K562 (cell line): ENCODE measurements at regions not wholly inside any gene's neighbourhood (a gene's known extent, or its start where the extent isn't known, plus 50 kb on each side); places are given as distances from the start of the nearest gene placed in this dataset.

Source experiments
- ATAC-seq: fragments of 200-7000 bp; cut with Tn5 transposase; 3 replicates; pipeline ENCODE4 v1.9.1; 2020; ENCODE audit warnings: moderate library complexity
- BruUV-seq: library from RNA; stranded (reverse); fragments of 400-500 nt; replicated peaks from 2 replicates; lab custom pipeline; 2021; lab: Mats Ljungman, UMichigan
- CTCF ChIA-PET: fragments of 300-600 bp; formaldehyde crosslinking; extraction: SDS; loops from one replicate; lab custom pipeline; 2021; ENCODE audit warnings: low intra/inter-chr PET ratio; lab: Yijun Ruan, JAX
- POLR2A ChIA-PET: fragments of 300-600, 350-650 bp; sonication (Branson Sonifier 250); formaldehyde crosslinking; extraction: SDS; loops from one replicate; lab custom pipeline; 2021; ENCODE audit warnings: antibody characterized with exemption, inconsistent platforms; lab: Yijun Ruan, JAX
- DNase-seq, 4 experiments: peaks; one replicate each; pipeline versions ENCODE4 v3.0.0 to v3.0.0-alpha.2; 2011 to 2018; ENCODE audit warnings: low spot score in 3 of 4, mixed read lengths in 3 of 4; ENCODE audit errors: extremely low read depth in 1 of 4
- FAIRE-seq: peaks from 2 replicates; lab custom pipeline; 2011; peaks lifted over from hg19 to GRCh38; lab: Jason Lieb, UNC
- H2AFZ ChIP-seq: 2 replicates; pipeline ENCODE4 v1.6.0; 2011; ENCODE audit warnings: low read depth, low read length, control low read depth, inconsistent platforms
- H3K27ac ChIP-seq: fragments of 200-600 bp; 3 replicates; pipeline ENCODE4 v1.8.0; 2011; ENCODE audit warnings: low read depth, mild to moderate bottlenecking, control low read depth, inconsistent platforms, low read length, moderate library complexity, mixed read lengths; ENCODE audit errors: extremely low read depth
- H3K27me3 ChIP-seq, 2 experiments: fragments of 300-600 bp in 1 of 2; 2 replicates in 1 of 2; 3 replicates in 1 of 2; pipeline versions ENCODE4 v1.6.0 to v1.8.0; 2011; ENCODE audit warnings: inconsistent platforms in 2 of 2, low read length in 2 of 2, mild to moderate bottlenecking in 1 of 2, mixed read lengths in 1 of 2, moderate library complexity in 1 of 2; ENCODE audit not compliant: control insufficient read depth in 2 of 2, insufficient read depth in 2 of 2
- H3K36me3 ChIP-seq: fragments of 300-600 bp; 3 replicates; pipeline ENCODE4 v1.8.0; 2011; ENCODE audit warnings: mild to moderate bottlenecking, low read length, inconsistent platforms; ENCODE audit not compliant: control insufficient read depth, insufficient read depth
- H3K4me1 ChIP-seq, 2 experiments: fragments of 200-600 bp in 1 of 2; replicated peaks in 1 of 2; 2 replicates in 1 of 2; 3 replicates in 1 of 2; pipeline versions ENCODE4 v1.5.1 to v1.8.0; 2011; ENCODE audit warnings: inconsistent platforms in 2 of 2, low read length in 2 of 2, mild to moderate bottlenecking in 1 of 2, mixed read lengths in 1 of 2, moderate library complexity in 1 of 2; ENCODE audit not compliant: control insufficient read depth in 2 of 2, insufficient read depth in 2 of 2
- H3K4me2 ChIP-seq: 2 replicates; pipeline ENCODE4 v1.6.1; 2011; ENCODE audit warnings: low read length, control low read depth, inconsistent platforms, mixed read lengths; ENCODE audit not compliant: insufficient read depth
- H3K4me3 ChIP-seq: fragments of 200-600 bp; sonication (generic), shearing (Covaris generic); 2 replicates; pipeline ENCODE4 v1.5.1; 2016; ENCODE audit warnings: control low read depth, inconsistent platforms
- H3K79me2 ChIP-seq: fragments of 200-600 bp; 3 replicates; pipeline ENCODE4 v1.8.0; 2011; ENCODE audit warnings: low read length, inconsistent platforms; ENCODE audit not compliant: control insufficient read depth, insufficient read depth
- H3K9ac ChIP-seq, 2 experiments: 2 replicates each; pipeline versions ENCODE4 v1.6.0 to v1.6.1; 2011; ENCODE audit warnings: low read depth in 2 of 2, low read length in 2 of 2, control low read depth in 1 of 2, inconsistent platforms in 1 of 2, mild to moderate bottlenecking in 1 of 2, mixed read lengths in 1 of 2; ENCODE audit not compliant: insufficient read depth in 1 of 2
- H3K9me1 ChIP-seq: one replicate; pipeline ENCODE4 v1.6.0; 2011; ENCODE audit warnings: inconsistent platforms, mild to moderate bottlenecking, low read length, moderate library complexity; ENCODE audit not compliant: control insufficient read depth, insufficient read depth
- H3K9me3 ChIP-seq: replicated peaks from 2 replicates; pipeline ENCODE4 v1.5.1; 2011; ENCODE audit warnings: low read depth, low read length, inconsistent platforms; ENCODE audit not compliant: control insufficient read depth, insufficient read depth
- H4K20me1 ChIP-seq: replicated peaks from 2 replicates; pipeline ENCODE4 v1.6.1; 2011; ENCODE audit warnings: low read length, inconsistent platforms, mixed read lengths; ENCODE audit not compliant: control insufficient read depth, insufficient read depth
- BRF1 ChIP-seq: IDR thresholded peaks from 3 replicates; pipeline ENCODE4 v1.6.1; 2011; ENCODE audit warnings: borderline replicate concordance, mild to moderate bottlenecking; ENCODE audit not compliant: insufficient read length; ENCODE audit errors: extremely low read depth
- CEBPZ ChIP-seq: fragments of 150-350 bp; IDR thresholded peaks from 2 replicates; pipeline ENCODE4 v1.6.1; 2014; ENCODE audit warnings: low read depth, mild to moderate bottlenecking, low read length, borderline replicate concordance
- DLX4 ChIP-seq: fragments of 250-450 bp; sonication (Bioruptor Pico); IDR thresholded peaks from 2 replicates; pipeline ENCODE4 v1.6.1; 2021; ENCODE audit warnings: mild to moderate bottlenecking
- GTF2B ChIP-seq: IDR thresholded peaks from 2 replicates; pipeline ENCODE4 v1.6.1; 2011; ENCODE audit not compliant: insufficient read length; ENCODE audit errors: extremely low read depth
- HIVEP1 ChIP-seq: fragments of 250-450 bp; sonication (Bioruptor Pico); IDR thresholded peaks from 2 replicates; pipeline ENCODE4 v1.4.0; 2020; ENCODE audit warnings: mild to moderate bottlenecking
- MAFK ChIP-seq: IDR thresholded peaks from 2 replicates; pipeline ENCODE4 v1.6.1; 2011; ENCODE audit warnings: low read length, improper control_type of control experiment
- NCOA4 ChIP-seq: fragments of 450-650 bp; IDR thresholded peaks from 2 replicates; pipeline ENCODE4 v1.6.1; 2018; ENCODE audit warnings: mild to moderate bottlenecking; ENCODE audit not compliant: partially characterized antibody
- POLR2A ChIP-seq: fragments of 450-650 bp; conservative IDR thresholded peaks from 2 replicates; pipeline ENCODE4 v1.6.1; 2016
- RBFOX2 ChIP-seq: fragments of 200-400 bp; formaldehyde crosslinking; IDR thresholded peaks from 2 replicates; pipeline ENCODE4 v1.6.1; 2017; ENCODE audit warnings: low read depth, mild to moderate bottlenecking, low read length, moderate library complexity
- ZNF232 ChIP-seq: sonication (generic); formaldehyde crosslinking; IDR thresholded peaks from 2 replicates; pipeline ENCODE4 v1.8.0; 2022; ENCODE audit warnings: mild to moderate bottlenecking, missing genetic modification reagents
- ZNF75A ChIP-seq: fragments of 450-650 bp; formaldehyde crosslinking; IDR thresholded peaks from 2 replicates; pipeline ENCODE4 v1.4.0; 2020; ENCODE audit warnings: mild to moderate bottlenecking
- ZNF785 ChIP-seq: fragments of 250-450 bp; sonication (Bioruptor Pico); IDR thresholded peaks from 2 replicates; pipeline ENCODE4 v1.4.0; 2020; ENCODE audit warnings: mild to moderate bottlenecking
- in situ Hi-C: fragments of 300-500 bp; cut with MboI; formaldehyde crosslinking; loops from 4 replicates; pipeline ENCODE4 v1.15.0; 2018; ENCODE audit warnings: inconsistent platforms, mixed read lengths
- intact Hi-C: fragments of 100-400 bp; cut with micrococcal nuclease; formaldehyde crosslinking; loops from 2 replicates; pipeline ENCODE4 v1.14.2; 2022
- TF ChIP-seq, protein P1 (sequence below): fragments of 450-650 bp; IDR thresholded peaks from 2 replicates; pipeline ENCODE4 v1.6.1; 2014; ENCODE audit warnings: low read depth, mild to moderate bottlenecking, moderate library complexity, borderline replicate concordance
- TF ChIP-seq, protein P2 (sequence below): fragments of 250-450 bp; sonication (Bioruptor Pico); IDR thresholded peaks from 2 replicates; pipeline ENCODE4 v1.5.0; 2021; ENCODE audit warnings: mild to moderate bottlenecking, borderline replicate concordance

- TF ChIP-seq MAFK (no peak), ZNF75A (no peak), POLR2A (no peak), BRF1 (no peak), HIVEP1 (no peak), ZNF785 (no peak)
- TF ChIP-seq, protein P1, sequence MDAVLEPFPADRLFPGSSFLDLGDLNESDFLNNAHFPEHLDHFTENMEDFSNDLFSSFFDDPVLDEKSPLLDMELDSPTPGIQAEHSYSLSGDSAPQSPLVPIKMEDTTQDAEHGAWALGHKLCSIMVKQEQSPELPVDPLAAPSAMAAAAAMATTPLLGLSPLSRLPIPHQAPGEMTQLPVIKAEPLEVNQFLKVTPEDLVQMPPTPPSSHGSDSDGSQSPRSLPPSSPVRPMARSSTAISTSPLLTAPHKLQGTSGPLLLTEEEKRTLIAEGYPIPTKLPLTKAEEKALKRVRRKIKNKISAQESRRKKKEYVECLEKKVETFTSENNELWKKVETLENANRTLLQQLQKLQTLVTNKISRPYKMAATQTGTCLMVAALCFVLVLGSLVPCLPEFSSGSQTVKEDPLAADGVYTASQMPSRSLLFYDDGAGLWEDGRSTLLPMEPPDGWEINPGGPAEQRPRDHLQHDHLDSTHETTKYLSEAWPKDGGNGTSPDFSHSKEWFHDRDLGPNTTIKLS, result no peak
- TF ChIP-seq, protein P2, sequence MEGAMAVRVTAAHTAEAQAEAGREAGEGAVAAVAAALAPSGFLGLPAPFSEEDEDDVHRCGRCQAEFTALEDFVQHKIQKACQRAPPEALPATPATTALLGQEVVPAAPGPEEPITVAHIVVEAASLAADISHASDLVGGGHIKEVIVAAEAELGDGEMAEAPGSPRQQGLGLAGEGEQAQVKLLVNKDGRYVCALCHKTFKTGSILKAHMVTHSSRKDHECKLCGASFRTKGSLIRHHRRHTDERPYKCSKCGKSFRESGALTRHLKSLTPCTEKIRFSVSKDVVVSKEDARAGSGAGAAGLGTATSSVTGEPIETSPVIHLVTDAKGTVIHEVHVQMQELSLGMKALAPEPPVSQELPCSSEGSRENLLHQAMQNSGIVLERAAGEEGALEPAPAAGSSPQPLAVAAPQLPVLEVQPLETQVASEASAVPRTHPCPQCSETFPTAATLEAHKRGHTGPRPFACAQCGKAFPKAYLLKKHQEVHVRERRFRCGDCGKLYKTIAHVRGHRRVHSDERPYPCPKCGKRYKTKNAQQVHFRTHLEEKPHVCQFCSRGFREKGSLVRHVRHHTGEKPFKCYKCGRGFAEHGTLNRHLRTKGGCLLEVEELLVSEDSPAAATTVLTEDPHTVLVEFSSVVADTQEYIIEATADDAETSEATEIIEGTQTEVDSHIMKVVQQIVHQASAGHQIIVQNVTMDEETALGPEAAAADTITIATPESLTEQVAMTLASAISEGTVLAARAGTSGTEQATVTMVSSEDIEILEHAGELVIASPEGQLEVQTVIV, result no peak
Observed at GRCh38 chr2:123826729-123827271, 198.3 kb upstream of the CNTNAP5 start (continued).

DNA sequence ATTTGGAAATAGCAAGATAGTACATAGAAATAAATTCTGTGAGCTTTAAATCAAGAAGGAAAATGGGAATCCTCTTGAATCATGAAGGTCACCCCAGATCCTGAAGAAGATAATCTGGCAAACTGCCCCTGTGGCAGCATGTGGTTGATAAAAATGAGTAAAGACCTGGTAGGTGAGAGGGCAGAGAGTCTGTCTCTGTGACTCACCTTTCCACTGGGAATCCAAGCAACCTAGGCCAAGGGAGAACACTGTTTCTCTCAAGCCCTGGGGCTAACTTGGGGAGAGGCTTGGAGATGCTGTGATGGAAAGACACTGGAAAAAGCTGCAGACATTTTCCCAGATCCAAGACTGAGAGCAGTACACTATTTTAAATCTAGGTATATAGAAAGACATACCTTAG lies 185.8 kb upstream of the CNTNAP5 start:
- ChIA-PET CTCF (no interaction called here), POLR2A (no interaction called here)
- Histone ChIP-seq H3K9me1 (no peaks in the 10 kb centered on the region), H3K36me3 (no peaks in the 10 kb centered on the region), H3K9ac (no peak overlapping the region), H3K4me1 (no peaks in the 10 kb centered on the region; a peak in 1 of 5 replicates), H3K4me3 (no peak overlapping the region), H2AFZ (no peak overlapping the region), H3K9me3 (no peaks in the 10 kb centered on the region), H3K27ac (no peak overlapping the region), H3K79me2 (no peaks in the 10 kb centered on the region), H3K4me2 (no peak overlapping the region), H3K27me3 (no peaks in the 10 kb centered on the region), H4K20me1 (no peaks in the 10 kb centered on the region)
- ATAC-seq, result no peak
- in situ Hi-C loops (no loop called here), intact Hi-C loops (no loop called here)
- DNase-seq, result no peak
- FAIRE-seq, result no peak
- BruUV-seq, result no TSS peak
- TF ChIP-seq ZNF232 (no peak), RBFOX2 (no peak), DLX4 (CRISPR knock-in tag) (no peak), GTF2B (no peak), ZNF75A (no peak), CEBPZ (no peak), NCOA4 (no peak)
